ENCODE measurements at regions not wholly inside any gene's neighbourhood (a gene's known extent, or its start where the extent isn't known, plus 50 kb on each side); places are given as distances from the start of the nearest gene placed in this dataset.

GRCh38 chr3:78462021-78462420 lies 1305.8 kb downstream of the ROBO1 start:
- H3K4me2 ChIP-seq (ENCODE audit: low read length): no peak overlapping the region
- no peak overlapping the region for H3K23ac ChIP-seq (ENCODE audit: low read length)
- no peak overlapping the region for H2AK5ac ChIP-seq (ENCODE audit: low read length)
- no peaks in the 10 kb centered on the region for H3K9me3 ChIP-seq (ENCODE audit: insufficient read depth, low read depth, low read length)
- H4K12ac ChIP-seq (ENCODE audit: low read depth, low read length): no peak overlapping the region
- H3K4me1 ChIP-seq (ENCODE audit: control insufficient read depth in 1 of 2, insufficient read depth in 2 of 2, low read length in 2 of 2): no peaks in the 10 kb centered on the region
- H3K9ac ChIP-seq (ENCODE audit: low read length): no peak overlapping the region
- no peak overlapping the region for H2AFZ ChIP-seq (ENCODE audit: insufficient read depth, low read length, poor library complexity)
- H2BK12ac ChIP-seq (ENCODE audit: low read length): no peak overlapping the region
- H3K79me2 ChIP-seq (ENCODE audit: control insufficient read depth, insufficient read depth, low read length, poor library complexity): no peaks in the 10 kb centered on the region
- H3K27ac ChIP-seq (ENCODE audit: low read depth, low read length): no peak overlapping the region
- H3K79me1 ChIP-seq (ENCODE audit: low read length): peaks cover 1% of the 10 kb centered on the region
- H3K36me3 ChIP-seq (ENCODE audit: control insufficient read depth in 1 of 2, insufficient read depth in 2 of 2, low read length in 2 of 2): no peaks in the 10 kb centered on the region
- H4K8ac ChIP-seq (ENCODE audit: low read depth, low read length): no peak overlapping the region
- no peak for DNase-seq
- H3K18ac ChIP-seq (ENCODE audit: low read length): no peak overlapping the region
- no peak overlapping the region for H2BK5ac ChIP-seq (ENCODE audit: low read depth, low read length, poor library complexity)
- no CpG with 5 or more reads among the region's 2 CpGs for WGBS (ENCODE audit: extremely low coverage, insufficient coverage, insufficient read length)
- no peak overlapping the region for H4K91ac ChIP-seq (ENCODE audit: low read depth, low read length)
- no peak overlapping the region for H3K14ac ChIP-seq (ENCODE audit: low read length)
- H2BK120ac ChIP-seq (ENCODE audit: insufficient read depth, low read length, poor library complexity): no peak overlapping the region
- H3K4me3 ChIP-seq (ENCODE audit: low read depth, low read length): no peak overlapping the region
- no peak overlapping the region for H3K4ac ChIP-seq (ENCODE audit: low read depth, low read length)
- no peaks in the 10 kb centered on the region for H3K27me3 ChIP-seq (ENCODE audit: insufficient read depth, low read length)

DNA sequence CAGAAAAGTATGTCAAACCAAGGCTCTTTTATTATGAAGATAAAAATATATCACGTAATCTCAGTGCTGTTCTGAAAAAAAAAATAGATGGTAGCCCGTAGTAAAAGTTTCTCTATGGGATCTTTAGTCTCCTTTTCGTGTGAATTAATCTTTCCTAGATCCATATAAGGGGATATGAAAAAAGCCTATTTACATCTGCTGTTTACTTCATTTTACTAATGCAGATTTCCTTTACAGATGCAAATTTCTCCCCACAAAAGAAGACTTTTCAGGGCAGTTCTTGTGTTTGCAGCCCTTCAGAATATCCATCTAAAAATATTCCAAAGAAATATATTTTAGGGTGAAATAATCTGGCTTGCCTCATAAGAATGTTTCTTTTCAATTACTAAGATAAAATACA lies 1291.7 kb downstream of the ROBO1 start:
- H2AFZ ChIP-seq (ENCODE audit: insufficient read depth, low read length, poor library complexity): no peak overlapping the region
- H3K79me2 ChIP-seq (ENCODE audit: control insufficient read depth, insufficient read depth, low read length, poor library complexity): no peaks in the 10 kb centered on the region
- no peak overlapping the region for H4K12ac ChIP-seq (ENCODE audit: low read depth, low read length)
- H3K4me3 ChIP-seq (ENCODE audit: low read depth, low read length): no peak overlapping the region
- no peak overlapping the region for H4K8ac ChIP-seq (ENCODE audit: low read depth, low read length)
- H2AK5ac ChIP-seq (ENCODE audit: low read length): no peak overlapping the region
- H4K91ac ChIP-seq (ENCODE audit: low read depth, low read length): no peak overlapping the region
- peaks cover 1% of the 10 kb centered on the region for H3K9me3 ChIP-seq (ENCODE audit: insufficient read depth, low read depth, low read length)
- no peak overlapping the region for H3K18ac ChIP-seq (ENCODE audit: low read length)
- no peak for DNase-seq
- no peak overlapping the region for H2BK5ac ChIP-seq (ENCODE audit: low read depth, low read length, poor library complexity)
- no peak overlapping the region for H3K4ac ChIP-seq (ENCODE audit: low read depth, low read length)
- H3K36me3 ChIP-seq (ENCODE audit: control insufficient read depth in 1 of 2, insufficient read depth in 2 of 2, low read length in 2 of 2): no peaks in the 10 kb centered on the region
- no peak overlapping the region for H2BK120ac ChIP-seq (ENCODE audit: insufficient read depth, low read length, poor library complexity)
- no peak overlapping the region for H3K4me2 ChIP-seq (ENCODE audit: low read length)
- no peaks in the 10 kb centered on the region for H3K79me1 ChIP-seq (ENCODE audit: low read length)
- no peak overlapping the region for H3K9ac ChIP-seq (ENCODE audit: low read length)
- H3K27me3 ChIP-seq (ENCODE audit: insufficient read depth, low read length): no peaks in the 10 kb centered on the region
- no CpG with 5 or more reads among the region's 3 CpGs for WGBS (ENCODE audit: extremely low coverage, insufficient coverage, insufficient read length)
- no peak overlapping the region for H2BK12ac ChIP-seq (ENCODE audit: low read length)
- H3K14ac ChIP-seq (ENCODE audit: low read length): no peak overlapping the region
- H3K27ac ChIP-seq (ENCODE audit: low read depth, low read length): no peak overlapping the region
- H3K4me1 ChIP-seq (ENCODE audit: control insufficient read depth in 1 of 2, insufficient read depth in 2 of 2, low read length in 2 of 2): no peaks in the 10 kb centered on the region
- H3K23ac ChIP-seq (ENCODE audit: low read length): no peak overlapping the region

DNA sequence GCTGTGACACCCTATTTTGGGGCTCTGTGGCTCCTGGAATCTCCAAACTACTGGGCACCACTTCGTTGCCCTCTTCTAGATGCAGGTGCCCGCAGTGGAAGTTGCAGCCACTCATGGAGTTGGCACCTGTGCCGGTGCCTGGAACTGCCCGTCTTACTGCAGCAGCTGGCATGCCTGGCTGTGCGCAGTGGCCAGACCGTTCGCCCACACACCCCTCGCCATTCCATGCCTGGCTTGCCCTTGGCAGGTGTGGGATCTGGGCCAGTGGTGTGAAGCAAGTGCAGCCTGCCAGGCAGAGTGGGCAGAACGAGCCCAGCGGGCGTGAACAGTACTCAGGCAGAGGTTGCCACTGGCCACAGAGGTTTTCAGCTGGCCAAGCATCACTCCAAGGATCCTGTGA lies 1286.7 kb downstream of the ROBO1 start:
- H3K14ac ChIP-seq (ENCODE audit: low read length): no peak overlapping the region
- H4K12ac ChIP-seq (ENCODE audit: low read depth, low read length): no peak overlapping the region
- no peak overlapping the region for H4K8ac ChIP-seq (ENCODE audit: low read depth, low read length)
- H3K23ac ChIP-seq (ENCODE audit: low read length): no peak overlapping the region
- H2BK120ac ChIP-seq (ENCODE audit: insufficient read depth, low read length, poor library complexity): no peak overlapping the region
- peaks cover 1% of the 10 kb centered on the region for H3K9me3 ChIP-seq (ENCODE audit: insufficient read depth, low read depth, low read length)
- WGBS (ENCODE audit: extremely low coverage, insufficient coverage, insufficient read length): no CpG with 5 or more reads among the region's 11 CpGs
- no peak overlapping the region for H3K4me3 ChIP-seq (ENCODE audit: low read depth, low read length)
- no peak overlapping the region for H3K9ac ChIP-seq (ENCODE audit: low read length)
- no peak overlapping the region for H3K18ac ChIP-seq (ENCODE audit: low read length)
- no peak overlapping the region for H2AK5ac ChIP-seq (ENCODE audit: low read length)
- no peak overlapping the region for H2BK5ac ChIP-seq (ENCODE audit: low read depth, low read length, poor library complexity)
- no peak overlapping the region for H3K4me2 ChIP-seq (ENCODE audit: low read length)
- no peaks in the 10 kb centered on the region for H3K27me3 ChIP-seq (ENCODE audit: insufficient read depth, low read length)
- no peaks in the 10 kb centered on the region for H3K79me2 ChIP-seq (ENCODE audit: control insufficient read depth, insufficient read depth, low read length, poor library complexity)
- H3K27ac ChIP-seq (ENCODE audit: low read depth, low read length): no peak overlapping the region
- H4K91ac ChIP-seq (ENCODE audit: low read depth, low read length): no peak overlapping the region
- H2AFZ ChIP-seq (ENCODE audit: insufficient read depth, low read length, poor library complexity): no peak overlapping the region
- no peaks in the 10 kb centered on the region for H3K36me3 ChIP-seq (ENCODE audit: control insufficient read depth in 1 of 2, insufficient read depth in 2 of 2, low read length in 2 of 2)
- H2BK12ac ChIP-seq (ENCODE audit: low read length): no peak overlapping the region
- no peak overlapping the region for H3K4ac ChIP-seq (ENCODE audit: low read depth, low read length)
- no peak for DNase-seq
- H3K79me1 ChIP-seq (ENCODE audit: low read length): no peaks in the 10 kb centered on the region
- H3K4me1 ChIP-seq (ENCODE audit: control insufficient read depth in 1 of 2, insufficient read depth in 2 of 2, low read length in 2 of 2): no peaks in the 10 kb centered on the region

DNA sequence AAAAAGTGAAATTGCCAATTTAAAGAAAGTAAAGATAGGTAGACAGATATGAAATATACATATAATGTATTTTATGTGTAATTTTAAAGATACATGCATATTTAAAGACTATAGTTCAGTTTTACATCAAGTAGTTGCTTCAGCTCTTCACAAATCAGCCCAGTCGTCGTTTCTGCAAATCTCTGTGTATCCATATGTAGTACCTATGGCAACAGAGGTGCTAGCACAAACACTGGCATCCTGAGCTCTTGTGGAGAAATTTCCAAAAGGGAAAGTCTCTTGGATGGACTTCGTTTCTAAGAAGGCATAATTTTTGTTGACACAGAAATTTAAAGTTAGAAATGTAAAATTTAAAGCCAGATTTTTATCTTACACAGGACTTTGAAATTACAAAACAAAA lies 1284.7 kb downstream of the ROBO1 start:
- Histone ChIP-seq H4K8ac (ENCODE audit: low read depth, low read length) (no peak overlapping the region), H3K4me3 (ENCODE audit: low read depth, low read length) (no peak overlapping the region), H3K9ac (ENCODE audit: low read length) (no peak overlapping the region), H3K27me3 (ENCODE audit: insufficient read depth, low read length) (no peaks in the 10 kb centered on the region), H3K23ac (ENCODE audit: low read length) (no peak overlapping the region), H3K79me1 (ENCODE audit: low read length) (no peaks in the 10 kb centered on the region), H2BK120ac (ENCODE audit: insufficient read depth, low read length, poor library complexity) (no peak overlapping the region), H3K18ac (ENCODE audit: low read length) (no peak overlapping the region), H2AK5ac (ENCODE audit: low read length) (no peak overlapping the region), H2AFZ (ENCODE audit: insufficient read depth, low read length, poor library complexity) (no peak overlapping the region), H3K4me1 (ENCODE audit: control insufficient read depth in 1 of 2, insufficient read depth in 2 of 2, low read length in 2 of 2) (no peaks in the 10 kb centered on the region), H2BK5ac (ENCODE audit: low read depth, low read length, poor library complexity) (no peak overlapping the region), H4K91ac (ENCODE audit: low read depth, low read length) (no peak overlapping the region), H3K9me3 (ENCODE audit: insufficient read depth, low read depth, low read length) (peaks cover 1% of the 10 kb centered on the region), H3K4me2 (ENCODE audit: low read length) (no peak overlapping the region), H3K4ac (ENCODE audit: low read depth, low read length) (no peak overlapping the region), H2BK12ac (ENCODE audit: low read length) (no peak overlapping the region), H3K36me3 (ENCODE audit: control insufficient read depth in 1 of 2, insufficient read depth in 2 of 2, low read length in 2 of 2) (no peaks in the 10 kb centered on the region), H3K14ac (ENCODE audit: low read length) (no peak overlapping the region), H3K27ac (ENCODE audit: low read depth, low read length) (no peak overlapping the region), H4K12ac (ENCODE audit: low read depth, low read length) (no peak overlapping the region), H3K79me2 (ENCODE audit: control insufficient read depth, insufficient read depth, low read length, poor library complexity) (no peaks in the 10 kb centered on the region)
- DNase-seq: no peak
- whole genome bisulfite sequencing (ENCODE audit: extremely low coverage, insufficient coverage, insufficient read length): no CpG with 5 or more reads among the region's 3 CpGs
